Endothelial cell of umbilical vein (primary cell): ENCODE measurements at regions not wholly inside any gene's neighbourhood (a gene's known extent, or its start where the extent isn't known, plus 50 kb on each side); places are given as distances from the start of the nearest gene placed in this dataset.

Experiments used
- BruUV-seq: library from RNA; stranded (reverse); fragments of 400-500 nt; replicated peaks from 2 replicates; lab custom pipeline; 2021; lab: Mats Ljungman, UMichigan
- CTCF ChIA-PET: fragments of 300-600, 350-600 bp; sonication (Branson Sonifier 250); formaldehyde crosslinking; loops from one replicate; lab custom pipeline; 2021; ENCODE audit warnings: antibody characterized with exemption, inconsistent platforms; lab: Charles Lee
- POLR2A ChIA-PET: fragments of 300-600, 350-600 bp; sonication (Branson Sonifier 250); formaldehyde crosslinking; loops from one replicate; lab custom pipeline; 2021; ENCODE audit warnings: antibody characterized with exemption, inconsistent platforms; lab: Charles Lee
- DNase-seq: peaks from one replicate; pipeline ENCODE4 v3.0.0-alpha.2; 2011; ENCODE audit warnings: low read depth, low spot score
- FAIRE-seq: peaks from 2 replicates; lab custom pipeline; 2011; peaks lifted over from hg19 to GRCh38; lab: Jason Lieb, UNC
- H2AFZ ChIP-seq: 2 replicates; pipeline ENCODE4 v1.6.0; 2012; ENCODE audit warnings: low read depth, low read length, control low read depth, inconsistent platforms
- H3K27ac ChIP-seq: 2 replicates; pipeline ENCODE4 v1.5.1; 2011; ENCODE audit warnings: low read depth, mild to moderate bottlenecking, control low read depth, low read length, moderate library complexity; ENCODE audit not compliant: insufficient read depth
- H3K27me3 ChIP-seq, 2 experiments: 2 replicates each; pipeline versions ENCODE4 v1.6.0 to v1.6.1; 2011; ENCODE audit warnings: low read length in 2 of 2, mixed read lengths in 1 of 2; ENCODE audit not compliant: control insufficient read depth in 2 of 2, insufficient read depth in 2 of 2
- H3K36me3 ChIP-seq, 2 experiments: 2 replicates in 1 of 2; 3 replicates in 1 of 2; pipeline ENCODE4 v1.5.1; 2011; ENCODE audit warnings: low read length in 2 of 2, mild to moderate bottlenecking in 1 of 2, moderate library complexity in 1 of 2; ENCODE audit not compliant: control insufficient read depth in 2 of 2, insufficient read depth in 2 of 2; ENCODE audit errors: extremely low read depth in 1 of 2
- H3K4me1 ChIP-seq: 3 replicates; pipeline ENCODE4 v1.5.1; 2011; ENCODE audit warnings: mild to moderate bottlenecking, low read length; ENCODE audit not compliant: control insufficient read depth, insufficient read depth; ENCODE audit errors: extremely low read depth
- H3K4me2 ChIP-seq: 2 replicates; pipeline ENCODE4 v1.6.1; 2011; ENCODE audit warnings: low read length, control low read depth, mixed read lengths; ENCODE audit not compliant: insufficient read depth
- H3K4me3 ChIP-seq, 3 experiments: fragments of 200-600 bp in 1 of 3; sonication (generic), shearing (Covaris generic) in 1 of 3; replicated peaks in 1 of 3; 2 replicates each; pipeline ENCODE4 v1.5.1; 2011 to 2016; ENCODE audit warnings: control low read depth in 3 of 3, low read length in 3 of 3, mild to moderate bottlenecking in 2 of 3, inconsistent platforms in 1 of 3, low read depth in 1 of 3, moderate library complexity in 1 of 3; ENCODE audit not compliant: insufficient read depth in 1 of 3
- H3K79me2 ChIP-seq: 2 replicates; pipeline ENCODE4 v1.6.0; 2012; ENCODE audit warnings: low read length, inconsistent platforms; ENCODE audit not compliant: control insufficient read depth, insufficient read depth
- H3K9ac ChIP-seq: replicated peaks from 2 replicates; pipeline ENCODE3; 2011; ENCODE audit warnings: low read length, control low read depth; ENCODE audit not compliant: insufficient read depth; ENCODE audit errors: extremely low read depth
- H3K9me1 ChIP-seq: replicated peaks from 3 replicates; pipeline ENCODE4 v1.6.0; 2011; ENCODE audit warnings: mild to moderate bottlenecking, low read length; ENCODE audit not compliant: control insufficient read depth, insufficient read depth; ENCODE audit errors: extremely low read depth
- H3K9me3 ChIP-seq: replicated peaks from 2 replicates; pipeline ENCODE4 v1.5.1; 2012; ENCODE audit warnings: low read length, inconsistent platforms; ENCODE audit not compliant: control insufficient read depth, insufficient read depth
- H4K20me1 ChIP-seq: replicated peaks from 2 replicates; pipeline ENCODE3; 2011; ENCODE audit warnings: mild to moderate bottlenecking, low read length; ENCODE audit not compliant: control insufficient read depth, insufficient read depth; ENCODE audit errors: extremely low read depth
- CTCF ChIP-seq, 2 donors: IDR thresholded peaks; 1 replicate in 1 of 2; 2 replicates in 1 of 2; pipeline ENCODE4 v1.5.1; 2011; ENCODE audit warnings: low read length in 2 of 2, mild to moderate bottlenecking in 2 of 2, moderate library complexity in 2 of 2, control low read depth in 1 of 2, inconsistent platforms in 1 of 2, low read depth in 1 of 2; ENCODE audit not compliant: insufficient read depth in 1 of 2; ENCODE audit errors: extremely low read depth in 1 of 2
- EZH2 ChIP-seq: IDR thresholded peaks from 2 replicates; pipeline ENCODE4 v1.6.1; 2012; ENCODE audit warnings: borderline replicate concordance, low read depth, mild to moderate bottlenecking, moderate library complexity, low read length, inconsistent platforms; ENCODE audit not compliant: severe bottlenecking
- FOS ChIP-seq: IDR thresholded peaks from 2 replicates; pipeline ENCODE4 v1.6.1; 2011; ENCODE audit warnings: mild to moderate bottlenecking, low read length, moderate library complexity, borderline replicate concordance; ENCODE audit not compliant: insufficient read depth
- GATA2 ChIP-seq: IDR thresholded peaks from 2 replicates; pipeline ENCODE4 v1.7.0; 2011; ENCODE audit warnings: low read depth, mild to moderate bottlenecking, moderate library complexity, mixed read lengths, low read length; ENCODE audit not compliant: insufficient read length, insufficient read depth
- JUN ChIP-seq: IDR thresholded peaks from 2 replicates; pipeline ENCODE4 v1.6.1; 2011; ENCODE audit warnings: borderline replicate concordance, low read depth; ENCODE audit not compliant: insufficient read length, insufficient read depth
- MAX ChIP-seq: IDR thresholded peaks from 2 replicates; pipeline ENCODE4 v1.6.1; 2011; ENCODE audit not compliant: insufficient read depth, insufficient read length
- MYC ChIP-seq: IDR thresholded peaks from one replicate; pipeline ENCODE4 v1.6.1; 2011; ENCODE audit warnings: mild to moderate bottlenecking, low read depth, low read length
- POLR2A ChIP-seq: IDR thresholded peaks from 2 replicates; pipeline ENCODE4 v1.6.1; 2012; ENCODE audit warnings: low read depth, mild to moderate bottlenecking, control low read depth, low read length
- POLR2AphosphoS5 ChIP-seq: IDR thresholded peaks from 2 replicates; pipeline ENCODE4 v1.6.1; 2012; ENCODE audit warnings: low read depth, mild to moderate bottlenecking, control low read depth, low read length, moderate library complexity; ENCODE audit not compliant: insufficient read depth
- dilution Hi-C: fragments of 300-500 bp; cut with MboI; formaldehyde crosslinking; loops from one replicate; pipeline ENCODE4 v1.15.0; 2019; ENCODE audit warnings: low sequenced_read_pairs; ENCODE audit not compliant: extremely low pct_ligation_motif_present
- intact Hi-C: fragments of 100-400 bp; cut with micrococcal nuclease; formaldehyde crosslinking; loops from one replicate; pipeline ENCODE4 v1.10.0; 2022

GRCh38 chr14:95025218-95025617 lies 132.1 kb downstream of the DICER1 start:
- no TSS peak for BruUV-seq
- FAIRE-seq: no peak

More at GRCh38 chr14:95025218-95025617, 132.1 kb downstream of the DICER1 start:
- TF ChIP-seq JUN: no peak
- TF ChIP-seq MAX: no peak
- TF ChIP-seq POLR2A: no peak
- no peak for TF ChIP-seq FOS
- TF ChIP-seq POLR2AphosphoS5: no peak
- no peak for TF ChIP-seq EZH2
- no peak for TF ChIP-seq GATA2
- no peak for TF ChIP-seq MYC
- no peak for TF ChIP-seq CTCF (IDR thresholded peaks at IDR 0.05; ENCODE audit: extremely low read depth in 1 of 2, insufficient read depth in 1 of 2, low read depth in 1 of 2, low read length in 2 of 2)
- no peak for DNase-seq
- H3K79me2 ChIP-seq: no peaks in the 10 kb centered on the region
- H3K4me2 ChIP-seq: no peak overlapping the region
- H3K36me3 ChIP-seq: no peaks in the 10 kb centered on the region
- H3K4me1 ChIP-seq: no peaks in the 10 kb centered on the region
- no peaks in the 10 kb centered on the region for H3K9me3 ChIP-seq
- intact Hi-C loops (no loop called here), dilution Hi-C loops (no loop called here)
- no peak overlapping the region for H3K4me3 ChIP-seq
- POLR2A ChIA-PET: no interaction called here
- no peaks in the 10 kb centered on the region for H3K27me3 ChIP-seq
- H3K9ac ChIP-seq: no peak overlapping the region
- H3K9me1 ChIP-seq: no peaks in the 10 kb centered on the region
- no peak overlapping the region for H3K27ac ChIP-seq
- CTCF ChIA-PET: no interaction called here
- H4K20me1 ChIP-seq: no peaks in the 10 kb centered on the region
- H2AFZ ChIP-seq: no peak overlapping the region
